RPMI8226 (cell line): ENCODE measurements at regions not wholly inside any gene's neighbourhood (a gene's known extent, or its start where the extent isn't known, plus 50 kb on each side); places are given as distances from the start of the nearest gene placed in this dataset.
"Not testable (repeated sequence)": the region's sequence is repeated elsewhere in the genome, so short reads cannot be mapped to it uniquely, and the experiment has no call there.

Source experiments
- DNase-seq: peaks from one replicate; pipeline ENCODE4 v3.0.0-alpha.2; 2015

- DNase-seq = no peak
Observed at GRCh38 chr16:14002416-14002990, 68.6 kb upstream of the MRTFB start.

DNA sequence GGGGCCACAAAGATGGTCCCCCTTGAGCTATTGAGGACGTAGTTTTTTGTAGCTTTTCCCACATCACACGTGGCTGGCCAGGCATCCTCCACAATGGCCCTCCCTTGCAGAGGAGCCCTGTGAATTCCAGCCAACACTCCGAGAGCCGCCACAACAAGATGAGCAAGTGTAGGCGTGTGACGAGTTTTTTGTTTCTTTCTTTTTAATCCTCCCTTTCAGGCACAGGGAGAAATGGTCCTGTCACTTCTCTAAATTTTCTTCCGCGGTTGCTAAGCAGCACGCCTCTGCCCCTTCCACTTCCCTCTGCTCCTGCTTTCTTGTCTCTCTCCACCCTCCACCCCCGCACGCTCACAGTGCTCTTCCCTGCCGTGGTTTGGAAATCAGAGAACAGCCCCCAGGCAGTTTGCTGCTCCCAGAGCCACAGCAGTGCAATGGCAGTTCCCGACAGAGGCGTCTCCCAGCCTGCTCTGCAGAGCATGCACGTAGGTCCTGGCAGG, 68.0 kb upstream of the MRTFB start:
- DNase-seq = peak; percentile 11

DNA sequence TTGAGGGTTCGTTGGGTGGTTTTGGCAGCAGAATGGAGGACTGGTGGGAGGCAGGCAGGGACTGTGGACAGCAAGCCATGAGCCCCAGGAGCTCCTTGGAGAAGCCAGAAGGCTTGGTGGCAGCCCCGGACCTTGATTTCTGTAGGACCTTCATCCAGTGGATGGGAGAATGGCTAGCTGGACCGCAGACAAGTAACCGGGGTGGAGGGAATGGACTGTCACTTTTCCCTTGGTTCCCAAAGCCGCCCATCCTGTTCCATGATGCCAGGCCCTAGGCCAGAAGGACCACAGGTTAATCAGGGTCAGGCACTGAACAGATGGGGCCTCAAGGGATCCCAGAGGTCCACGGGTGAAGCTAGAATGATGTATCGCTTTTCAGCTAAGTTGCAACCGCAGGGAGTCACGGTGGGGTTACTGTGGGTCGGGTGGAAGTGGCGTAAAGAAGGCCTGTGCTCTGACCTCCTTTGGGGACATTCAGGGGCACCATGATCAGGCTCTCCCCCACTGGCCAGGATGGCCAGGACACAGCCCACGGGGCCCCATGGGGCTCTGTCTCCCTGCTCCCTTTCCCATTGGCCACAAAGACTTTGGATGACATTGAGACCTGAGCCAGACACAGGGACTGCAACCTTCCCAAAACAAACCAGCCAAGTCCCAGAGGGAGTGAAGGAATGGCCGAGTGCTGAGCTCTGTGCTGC, 66.9 kb upstream of the MRTFB start:
- no peak for DNase-seq

- no peak for DNase-seq
Observed at GRCh38 chr16:14004729-14005315, 66.3 kb upstream of the MRTFB start.

DNA sequence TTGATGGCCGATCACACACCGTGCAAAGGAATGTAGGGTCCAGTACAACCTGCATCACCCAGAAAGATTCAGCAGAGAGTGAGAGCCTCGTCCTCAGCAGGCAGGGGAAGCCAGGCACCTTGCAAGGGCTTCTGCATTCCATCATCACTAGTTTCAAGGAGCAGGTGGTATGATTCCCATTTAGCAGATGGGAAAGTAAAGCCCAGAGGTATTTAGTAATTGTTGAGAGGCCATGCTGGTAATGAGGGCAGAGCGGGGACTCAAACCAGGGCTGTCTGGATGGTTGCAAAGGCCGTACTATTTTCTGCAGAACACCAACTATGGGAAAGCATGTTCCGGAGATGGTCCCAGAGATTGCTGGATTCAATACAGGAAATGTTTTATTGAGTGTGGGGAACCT, 65.8 kb upstream of the MRTFB start:
- no peak for DNase-seq

- DNase-seq = peak; percentile 57
Observed at GRCh38 chr16:14007450-14007849, 63.7 kb upstream of the MRTFB start.

DNA sequence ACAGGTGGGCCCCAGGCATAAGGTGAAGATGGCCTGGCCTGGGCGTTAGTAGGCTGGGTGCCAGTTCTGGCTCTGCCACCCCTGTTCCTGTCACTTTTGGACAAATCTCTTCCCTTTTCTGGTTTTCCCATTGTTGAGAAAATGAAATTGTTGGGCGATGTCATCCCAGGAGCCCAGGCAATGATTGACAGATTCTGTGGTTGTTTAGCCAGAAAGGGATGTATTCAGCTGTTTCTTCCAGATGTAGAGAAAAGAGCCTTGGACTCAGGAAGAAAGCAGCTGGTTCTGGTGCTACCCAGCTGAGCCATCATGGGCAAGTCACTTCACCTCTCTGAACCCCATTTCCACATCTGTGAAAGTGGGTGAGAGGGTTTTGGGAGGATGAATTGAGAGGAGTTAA, 60.1 kb upstream of the MRTFB start:
- no peak for DNase-seq

GRCh38 chr16:14011846-14012245, 59.3 kb upstream of the MRTFB start:
- DNase-seq = no peak

DNA sequence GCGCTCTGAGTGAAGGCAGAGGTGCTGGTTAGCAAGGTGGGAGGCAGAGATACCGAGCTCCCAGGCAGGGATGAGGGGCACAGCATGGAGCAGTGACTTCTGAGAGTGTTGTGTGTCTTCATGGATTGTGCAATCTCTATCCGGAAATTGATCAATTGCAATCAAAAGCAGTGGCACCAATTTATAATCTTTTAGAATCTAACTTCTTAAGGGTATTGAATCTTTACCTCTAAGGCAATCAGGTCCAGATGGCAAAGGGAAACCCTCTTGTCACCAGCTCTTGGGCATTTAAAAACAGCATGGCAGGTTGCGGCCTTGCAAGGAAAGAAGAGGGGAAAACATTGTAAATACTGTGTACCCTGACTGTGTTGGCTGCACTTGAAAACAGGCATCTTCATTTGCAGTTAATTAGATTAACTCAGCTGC, 58.0 kb upstream of the MRTFB start:
- DNase-seq = no peak

DNA sequence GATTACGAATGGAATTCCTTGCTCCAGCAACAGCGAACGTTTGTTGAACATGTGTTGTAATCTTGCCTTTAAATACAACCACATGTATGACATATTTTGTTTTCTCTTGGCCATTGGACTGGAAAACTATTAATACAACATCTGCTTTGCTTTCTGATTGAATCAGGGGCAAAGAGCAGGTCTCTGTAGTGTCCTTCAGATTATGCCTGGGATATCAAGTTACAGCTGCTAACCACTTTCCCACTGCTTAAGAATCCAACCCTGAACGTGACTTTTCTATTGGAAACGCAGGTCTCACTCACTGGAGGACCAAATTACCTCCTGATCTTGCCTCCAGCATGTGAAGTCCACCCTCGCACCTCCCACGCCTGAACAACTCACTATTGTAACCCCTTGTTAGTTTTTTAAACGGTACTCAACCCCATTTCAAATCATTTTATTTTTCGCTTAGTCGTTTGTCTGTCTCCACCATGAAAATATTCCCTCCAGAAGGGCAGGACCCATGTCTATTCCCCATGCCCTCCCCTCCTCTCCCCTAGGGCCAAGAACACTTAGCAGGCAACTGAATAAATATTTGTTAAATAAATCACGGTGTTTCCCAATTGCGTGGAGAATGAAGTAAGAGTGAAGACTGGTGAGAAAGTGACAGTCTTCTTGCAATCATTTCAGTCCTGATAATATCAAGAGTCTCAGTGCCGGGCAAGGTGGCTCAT, 57.4 kb upstream of the MRTFB start:
- no peak for DNase-seq

DNA sequence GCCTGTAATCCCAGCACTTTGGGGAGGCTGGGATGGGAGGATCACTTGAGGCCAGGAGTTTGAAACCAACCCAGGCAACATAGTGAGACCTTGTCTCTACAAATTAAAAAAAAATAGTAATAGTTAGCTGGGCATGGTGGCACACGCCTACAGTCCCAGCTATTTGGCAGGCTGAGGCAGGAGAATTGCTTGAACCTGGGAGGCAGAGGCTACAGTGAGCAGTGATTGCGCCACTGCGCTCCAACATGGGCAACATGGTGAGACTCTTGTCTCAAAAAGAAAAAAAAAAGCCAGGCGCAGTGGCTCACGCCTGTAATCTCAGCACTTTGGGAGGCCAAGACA, 56.9 kb upstream of the MRTFB start:
- DNase-seq = no peak

DNA sequence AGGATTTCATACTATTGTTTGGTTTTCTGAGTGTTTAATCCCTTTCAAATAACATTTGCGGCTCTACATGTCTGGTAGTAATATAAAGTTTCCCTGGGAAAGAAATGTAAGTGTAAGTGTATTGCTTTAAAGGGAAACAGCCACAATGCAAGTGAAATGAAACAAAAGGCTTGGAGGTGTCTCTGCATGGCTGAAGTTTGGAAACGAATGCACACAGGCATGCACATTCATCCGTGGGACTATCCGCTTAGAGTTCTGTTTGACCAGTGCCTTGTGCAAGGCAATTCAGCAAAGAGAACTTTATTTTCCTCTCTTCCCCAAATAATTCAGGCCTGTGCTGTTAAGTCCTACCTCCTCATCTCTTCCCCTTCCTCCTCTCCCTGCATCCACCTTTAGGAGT, 56.1 kb upstream of the MRTFB start:
- no peak for DNase-seq

GRCh38 chr16:14015461-14015860, 55.7 kb upstream of the MRTFB start:
- DNase-seq = no peak

- no peak for DNase-seq
Observed at GRCh38 chr16:14015948-14016347, 55.2 kb upstream of the MRTFB start.

DNA sequence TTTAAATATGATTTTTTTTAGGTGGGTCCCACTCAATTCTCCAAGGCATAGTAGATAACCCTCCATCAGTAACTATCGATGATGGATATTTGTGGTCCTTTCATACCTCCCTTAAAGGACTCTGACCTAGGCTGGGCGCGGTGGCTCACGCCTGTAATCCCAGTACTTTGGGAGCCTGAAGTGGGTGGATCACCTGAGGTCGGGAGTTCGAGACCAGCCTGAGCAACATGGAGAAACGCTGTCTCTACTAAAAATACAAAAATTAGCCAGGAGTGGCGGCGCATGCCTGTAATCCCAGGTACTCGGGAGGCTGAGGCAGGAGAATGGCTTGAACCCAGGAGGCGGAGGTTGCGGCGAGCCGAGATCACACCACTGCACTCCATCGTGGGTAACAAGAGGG, 54.8 kb upstream of the MRTFB start:
- DNase-seq = not testable (repeated sequence)

DNA sequence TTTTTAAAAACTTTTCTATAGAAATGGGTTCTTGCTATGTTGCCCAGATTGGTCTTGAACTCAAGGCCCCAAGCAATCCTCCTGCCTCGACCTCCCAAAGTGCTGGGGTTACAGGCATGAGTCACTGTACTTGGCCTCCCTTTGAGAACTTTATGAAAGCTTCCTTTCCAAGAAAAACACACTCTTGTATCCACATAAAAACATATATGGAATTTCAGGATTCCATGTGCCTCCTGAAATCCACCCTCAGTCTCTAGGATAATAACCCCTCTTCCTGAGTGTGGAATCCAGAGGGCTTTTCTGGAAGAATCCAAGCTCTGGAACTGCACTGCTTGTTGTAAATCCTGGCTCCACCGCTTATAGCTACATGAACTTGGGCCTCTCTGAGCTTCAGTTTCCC, 53.2 kb upstream of the MRTFB start:
- no peak for DNase-seq

- no peak for DNase-seq
Observed at GRCh38 chr16:14018851-14019250, 52.3 kb upstream of the MRTFB start.

- no peak for DNase-seq
Observed at GRCh38 chr16:14020141-14020540, 51.0 kb upstream of the MRTFB start.
